ENCODE measurements at regions not wholly inside any gene's neighbourhood (a gene's known extent, or its start where the extent isn't known, plus 50 kb on each side); places are given as distances from the start of the nearest gene placed in this dataset.
A peak's percentile ranks its signal among the peaks of the same experiment; 100 is the strongest.
"Not testable (repeated sequence)": the region's sequence is repeated elsewhere in the genome, so short reads cannot be mapped to it uniquely, and the experiment has no call there.

GRCh38 chr4:82301390-82301789, 72.4 kb downstream of the HNRNPD start:
- not testable (repeated sequence) for DNase-seq

GRCh38 chr4:82293304-82293703, 80.5 kb downstream of the HNRNPD start:
- no peak for DNase-seq

DNA sequence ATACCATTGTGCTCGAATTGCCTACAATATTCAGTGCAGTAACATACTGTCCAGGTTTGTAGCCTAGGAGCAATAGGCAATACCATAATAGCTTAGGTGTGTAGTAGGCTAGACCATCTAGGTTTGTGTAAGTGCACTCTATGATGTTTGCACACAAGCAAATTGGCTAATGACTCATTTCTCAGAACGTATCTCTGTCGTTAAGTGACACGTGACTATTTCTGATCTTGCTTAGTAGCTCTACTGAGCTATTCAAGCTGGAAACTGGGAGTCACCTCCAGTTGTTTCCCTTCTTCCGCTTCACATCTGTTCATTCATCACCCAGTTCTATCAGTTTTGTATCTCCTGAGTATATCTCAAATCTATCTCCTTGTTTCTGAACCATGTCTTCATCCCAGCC, 86.1 kb downstream of the HNRNPD start:
- DNase-seq = no peak

GRCh38 chr4:82284858-82285805, 88.7 kb downstream of the HNRNPD start:
- DNase-seq = peak; percentile 96

GRCh38 chr4:82284475-82284857, 89.3 kb downstream of the HNRNPD start:
- DNase-seq = no peak

DNA sequence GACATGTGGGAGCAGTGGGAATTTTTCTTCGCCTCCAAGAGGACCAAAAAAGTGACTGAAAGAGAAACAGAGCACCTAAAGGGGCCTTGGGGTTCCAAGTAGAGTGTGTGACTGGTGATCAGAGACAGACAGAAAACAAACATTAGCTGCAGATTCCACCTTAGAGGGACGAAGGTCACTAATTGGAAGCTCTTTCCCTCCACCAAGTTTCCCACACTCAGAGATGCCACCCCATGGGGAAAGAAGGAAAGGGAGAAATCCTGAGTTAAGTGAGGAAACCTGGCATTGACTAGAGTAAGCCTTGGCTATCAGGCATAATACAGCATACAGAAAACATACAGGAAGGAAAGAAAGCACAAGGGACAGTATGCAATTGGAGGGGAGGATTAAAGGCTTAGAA, 90.9 kb downstream of the HNRNPD start:
- no peak for DNase-seq

DNA sequence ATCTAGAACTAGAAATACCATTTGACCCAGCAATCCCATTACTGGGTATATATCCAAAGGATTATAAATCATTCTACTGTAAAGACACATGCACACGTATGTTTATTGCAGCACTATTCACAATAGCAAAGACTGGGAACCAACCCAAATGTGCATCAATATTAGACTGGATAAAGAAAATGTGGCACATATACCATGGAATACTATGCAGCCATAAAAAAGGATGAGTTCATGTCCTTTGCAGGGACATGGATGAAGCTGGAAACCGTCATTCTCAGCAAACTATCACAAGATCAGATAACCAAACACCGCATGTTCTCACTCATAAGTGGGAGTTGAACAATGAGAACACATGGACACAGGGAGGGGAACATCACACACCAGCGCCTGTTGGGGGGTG, 94.2 kb downstream of the HNRNPD start:
- DNase-seq = not testable (repeated sequence)

DNA sequence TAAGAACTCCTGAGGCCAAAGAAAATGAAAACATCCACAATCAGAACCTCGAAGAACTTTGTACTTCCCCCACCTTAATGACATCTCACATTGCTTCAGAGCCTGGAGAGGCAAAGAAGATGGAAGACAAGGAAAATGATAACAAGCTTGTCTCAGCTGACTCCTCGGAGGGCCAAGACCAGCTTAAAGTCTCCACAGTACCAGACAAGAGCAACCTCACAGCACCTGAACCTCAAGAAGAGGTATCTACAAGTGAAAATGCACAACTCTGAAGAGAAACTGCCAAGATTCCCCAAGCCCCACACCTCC, 97.5 kb downstream of the HNRNPD start:
- no peak for DNase-seq

DNA sequence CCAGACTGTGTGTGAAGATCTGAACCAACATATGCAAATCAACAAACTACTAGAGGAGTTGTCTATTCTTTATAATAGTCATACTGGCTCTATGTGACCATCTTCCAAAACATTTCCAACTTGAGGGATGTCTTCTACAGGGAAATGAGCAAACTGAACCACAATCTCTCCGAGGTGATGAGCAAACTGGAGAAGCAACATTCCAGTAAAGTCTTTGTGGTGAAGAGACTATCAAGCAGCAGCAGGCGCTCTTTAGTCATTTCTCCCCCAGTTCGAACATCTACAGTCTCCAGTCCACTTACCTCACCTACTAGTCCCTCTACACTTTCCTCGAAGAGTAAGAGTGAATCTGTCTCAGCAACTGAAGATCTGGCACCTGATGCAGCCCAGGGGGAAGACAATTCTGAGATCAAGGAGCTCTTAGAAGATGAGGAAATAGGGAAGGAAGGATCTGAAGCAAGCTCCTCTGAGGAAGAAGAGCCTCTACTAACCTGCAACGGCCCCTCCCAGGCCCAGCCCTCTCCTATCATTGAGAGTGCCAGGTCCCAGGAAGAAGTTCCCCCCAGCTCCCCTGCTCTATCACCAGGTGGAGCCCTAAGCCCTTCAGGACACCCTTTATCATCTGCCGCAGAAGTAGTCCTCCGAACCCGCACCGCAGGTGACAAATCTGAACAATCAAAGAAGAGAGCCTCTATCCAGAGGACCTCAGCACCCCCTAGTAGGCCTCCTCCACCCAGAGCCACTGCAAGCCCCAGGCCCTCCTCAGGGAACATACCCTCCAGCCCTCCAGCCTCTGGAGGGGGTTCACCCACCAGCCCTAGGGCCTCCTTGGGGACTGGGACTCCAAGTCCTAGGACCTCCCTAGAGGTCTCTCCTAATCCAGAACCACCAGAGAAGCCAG, 98.1 kb downstream of the HNRNPD start:
- no peak for DNase-seq

DNA sequence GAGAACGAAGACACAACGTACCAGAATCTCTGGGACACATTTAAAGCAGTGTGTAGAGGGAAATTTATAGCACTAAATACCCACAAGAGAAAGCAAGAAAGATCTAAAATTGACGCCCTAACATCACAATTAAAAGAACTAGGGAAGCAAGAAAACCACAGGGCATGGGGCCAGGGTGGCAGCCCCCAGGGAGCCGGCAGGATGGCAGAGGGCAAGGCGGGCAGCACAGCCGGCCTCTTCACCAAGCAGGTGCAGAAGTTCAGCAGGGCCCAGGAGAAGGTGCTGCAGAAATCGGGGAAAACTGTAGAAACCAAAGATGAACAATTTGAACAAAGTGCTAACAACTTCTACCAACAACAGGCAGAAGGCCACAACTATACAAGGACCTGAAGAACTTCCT, 99.1 kb downstream of the HNRNPD start:
- DNase-seq = not testable (repeated sequence)

- not testable (repeated sequence) for DNase-seq
Observed at GRCh38 chr4:82272523-82272922, 101.3 kb downstream of the HNRNPD start.

DNA sequence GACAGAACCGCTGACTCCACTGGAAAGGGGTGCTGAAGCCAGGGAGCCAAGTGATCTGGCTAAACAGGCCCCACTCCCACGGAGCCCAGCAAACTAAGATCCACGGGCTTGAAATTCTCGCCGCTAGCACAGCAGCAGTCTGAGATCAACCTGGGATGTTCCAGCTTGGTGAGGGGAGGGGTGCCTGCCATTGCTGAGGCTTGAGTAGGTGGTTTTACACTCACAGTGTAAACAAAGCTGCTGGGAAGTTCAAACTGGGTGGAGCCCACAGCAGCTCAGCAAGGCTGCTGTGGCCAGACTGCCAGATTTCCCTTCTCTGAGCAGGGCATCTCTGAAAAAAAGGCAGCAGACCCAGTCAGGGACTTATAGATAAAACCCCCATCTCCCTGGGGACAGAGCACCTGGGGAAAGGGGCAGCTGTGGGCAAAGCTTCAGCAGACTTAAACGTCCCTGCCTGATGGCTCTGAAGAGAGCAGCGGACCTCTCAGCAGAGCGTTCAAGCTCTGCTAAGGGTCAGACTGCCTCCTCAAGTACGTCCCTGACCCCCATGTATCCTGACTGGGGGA, 101.8 kb downstream of the HNRNPD start:
- not testable (repeated sequence) for DNase-seq

DNA sequence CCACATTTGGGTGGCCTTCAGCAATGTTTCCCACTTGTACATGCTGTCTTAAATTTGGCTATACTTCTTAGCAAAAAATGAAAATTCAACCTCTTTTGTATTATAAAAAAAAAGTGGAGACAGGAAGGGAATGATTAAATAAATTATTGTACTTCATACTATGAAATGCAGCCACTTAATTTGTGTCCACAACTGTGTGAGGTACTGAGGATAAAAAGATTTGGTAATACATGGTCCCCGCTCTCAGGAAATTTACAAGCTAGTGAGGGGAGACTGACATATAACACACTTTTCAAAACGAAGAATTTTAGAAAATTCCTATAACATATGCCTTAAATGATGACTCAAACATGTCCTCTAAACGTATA, 105.0 kb downstream of the HNRNPD start:
- no peak for DNase-seq

GRCh38 chr4:82268050-82268825, 105.6 kb downstream of the HNRNPD start:
- peak; percentile 61 for DNase-seq

DNA sequence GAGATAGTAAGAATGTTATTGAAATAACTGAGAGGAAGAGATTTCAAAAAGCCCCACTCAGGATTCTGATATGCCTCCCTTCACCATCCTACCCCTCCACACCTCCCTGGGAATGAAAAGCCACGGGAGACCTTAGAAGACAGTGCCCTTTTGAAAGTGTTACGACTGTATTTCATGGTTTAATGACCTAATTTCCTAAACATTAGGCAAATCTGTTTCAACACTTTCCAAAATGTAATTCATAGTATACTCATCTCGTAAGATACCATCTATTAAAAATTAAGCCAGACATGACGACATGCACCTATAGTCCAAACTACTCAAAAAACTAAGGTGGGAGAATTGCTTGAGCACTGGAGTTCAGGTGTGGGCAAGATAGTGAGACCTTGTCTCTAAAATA, 106.3 kb downstream of the HNRNPD start:
- DNase-seq = no peak

DNA sequence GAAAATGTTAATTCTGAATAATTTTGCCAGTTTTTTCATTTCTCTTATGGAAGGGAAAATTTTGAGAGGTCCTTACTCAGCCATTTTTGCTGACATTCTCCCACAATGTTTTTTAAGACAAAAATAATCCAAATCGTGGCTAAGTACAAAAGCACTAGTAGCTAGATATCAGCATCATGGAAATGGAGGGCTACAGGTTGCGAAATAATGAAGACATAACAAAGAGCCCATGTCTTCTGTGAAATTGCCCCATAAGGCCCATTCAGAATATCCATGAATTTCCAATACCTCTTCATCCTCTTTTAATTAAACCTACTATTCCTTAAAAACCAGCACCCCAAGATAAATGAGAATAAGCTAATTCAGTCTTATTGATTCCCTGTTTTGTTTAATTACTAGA, 107.4 kb downstream of the HNRNPD start:
- no peak for DNase-seq

DNA sequence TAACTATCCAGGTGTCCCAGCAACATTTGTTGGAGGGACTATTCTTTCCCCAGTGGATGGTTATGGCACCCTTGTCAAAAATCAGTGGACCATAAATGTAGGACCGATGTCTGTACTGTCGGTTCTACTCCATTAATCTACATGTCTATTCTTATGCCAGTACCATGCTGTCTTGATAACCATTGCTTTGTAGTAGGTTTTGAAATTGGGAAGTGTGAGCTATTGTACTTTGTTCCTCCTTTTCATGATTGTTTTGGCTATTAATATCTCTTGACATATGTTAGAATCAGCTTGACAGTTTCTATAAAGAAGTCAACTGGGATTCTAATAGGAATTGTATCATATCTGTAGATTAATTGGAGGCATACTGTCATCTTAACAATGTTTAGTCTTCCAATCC, 112.7 kb downstream of the HNRNPD start:
- DNase-seq = no peak

GRCh38 chr4:82260632-82261031, 113.2 kb downstream of the HNRNPD start:
- no peak for DNase-seq

DNA sequence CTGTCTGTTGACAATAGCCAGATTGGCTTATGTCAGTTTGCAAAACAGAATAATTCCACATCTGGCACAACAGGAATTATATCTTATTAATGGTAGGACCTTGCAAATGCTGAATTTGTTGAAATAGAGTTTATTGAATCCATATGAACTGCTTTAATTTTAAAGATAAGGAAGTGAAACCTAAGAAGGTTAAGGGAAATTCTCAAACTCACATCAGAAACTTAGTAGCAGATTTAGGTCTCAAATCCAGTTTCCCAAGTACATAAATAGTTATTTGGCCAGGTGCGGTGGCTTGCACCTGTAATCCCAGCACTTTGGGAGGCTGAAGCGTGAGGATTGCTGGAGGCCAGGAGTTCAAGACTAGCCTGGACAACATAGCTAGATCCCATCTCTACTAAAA, 117.1 kb downstream of the HNRNPD start:
- no peak for DNase-seq

- no peak for DNase-seq
Observed at GRCh38 chr4:82255657-82256056, 118.1 kb downstream of the HNRNPD start.

DNA sequence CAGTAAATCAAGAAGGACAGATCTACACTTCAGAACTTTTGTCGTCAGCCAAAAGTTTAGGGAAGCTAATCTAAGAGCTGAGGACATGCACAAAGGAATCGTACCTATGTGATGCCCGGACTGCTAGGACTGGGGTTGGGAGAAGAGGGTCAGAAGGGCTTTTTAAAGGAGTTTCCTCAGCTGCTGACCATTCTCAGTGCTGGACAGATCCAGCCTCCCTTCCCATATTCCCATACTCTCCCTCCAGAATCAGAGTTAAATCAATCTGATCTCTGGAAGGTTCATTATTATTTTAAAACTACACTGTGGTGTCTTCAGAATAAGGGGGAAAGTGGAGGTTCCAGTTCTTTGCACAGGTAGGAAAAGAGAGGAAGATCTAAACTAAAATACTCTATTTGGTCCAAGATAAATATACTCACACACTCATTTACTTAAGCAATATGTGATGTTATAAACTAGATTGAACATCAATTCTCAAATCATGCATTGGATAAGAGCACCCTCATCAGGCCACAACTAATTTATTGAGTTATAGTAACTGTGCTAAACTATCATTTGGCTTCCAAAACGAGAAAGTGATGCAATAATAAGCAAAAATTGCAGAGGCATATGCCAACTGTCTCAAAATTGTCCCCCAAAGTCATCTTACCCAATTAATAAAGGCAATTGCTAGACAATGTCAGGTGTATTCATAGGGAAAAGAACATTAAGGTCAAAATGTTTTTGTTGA, 124.7 kb downstream of the HNRNPD start:
- no peak for DNase-seq

DNA sequence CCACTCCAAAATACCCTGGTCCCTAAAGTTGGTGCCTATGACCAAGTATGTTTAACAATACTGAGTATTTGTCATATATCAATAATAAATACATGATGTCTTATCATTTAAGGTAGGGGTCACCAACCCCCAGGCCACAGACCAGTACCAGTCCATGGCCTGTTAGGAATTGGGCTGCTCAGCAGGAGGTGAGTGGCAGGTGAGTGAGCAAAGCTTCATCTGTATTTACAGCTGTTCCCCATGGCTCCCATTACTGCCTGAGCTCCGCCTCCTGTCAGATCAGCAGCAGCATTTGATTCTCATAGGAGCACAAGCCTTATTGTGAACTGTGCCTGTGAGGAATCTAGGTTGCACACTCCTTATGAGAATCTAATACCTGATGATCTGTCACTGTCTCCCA, 126.2 kb downstream of the HNRNPD start:
- DNase-seq = no peak
